PC-3 (cell line): ENCODE measurements at regions not wholly inside any gene's neighbourhood (a gene's known extent, or its start where the extent isn't known, plus 50 kb on each side); places are given as distances from the start of the nearest gene placed in this dataset.

ENCODE experiments used
- EZH2 ChIP-seq: fragments of 300-600 bp; sonication (generic); IDR thresholded peaks from one replicate; pipeline ENCODE4 v1.6.1; 2017; ENCODE audit warnings: antibody characterized with exemption, mild to moderate bottlenecking, low read length; ENCODE audit not compliant: unreplicated experiment
- EZH2phosphoT487 ChIP-seq: fragments of 300-600 bp; sonication (generic); IDR thresholded peaks from 2 replicates; pipeline ENCODE4 v1.6.1; 2018; ENCODE audit warnings: mild to moderate bottlenecking, antibody characterized with exemption, low read length, borderline replicate concordance
- TF ChIP-seq, protein P1 (sequence below): fragments of 300-600 bp; sonication (generic); conservative IDR thresholded peaks from 2 replicates; pipeline ENCODE4 v1.5.1; 2017; ENCODE audit warnings: antibody characterized with exemption, low read depth, mild to moderate bottlenecking, low read length

- TF ChIP-seq EZH2 = no peak
- TF ChIP-seq, protein P1, sequence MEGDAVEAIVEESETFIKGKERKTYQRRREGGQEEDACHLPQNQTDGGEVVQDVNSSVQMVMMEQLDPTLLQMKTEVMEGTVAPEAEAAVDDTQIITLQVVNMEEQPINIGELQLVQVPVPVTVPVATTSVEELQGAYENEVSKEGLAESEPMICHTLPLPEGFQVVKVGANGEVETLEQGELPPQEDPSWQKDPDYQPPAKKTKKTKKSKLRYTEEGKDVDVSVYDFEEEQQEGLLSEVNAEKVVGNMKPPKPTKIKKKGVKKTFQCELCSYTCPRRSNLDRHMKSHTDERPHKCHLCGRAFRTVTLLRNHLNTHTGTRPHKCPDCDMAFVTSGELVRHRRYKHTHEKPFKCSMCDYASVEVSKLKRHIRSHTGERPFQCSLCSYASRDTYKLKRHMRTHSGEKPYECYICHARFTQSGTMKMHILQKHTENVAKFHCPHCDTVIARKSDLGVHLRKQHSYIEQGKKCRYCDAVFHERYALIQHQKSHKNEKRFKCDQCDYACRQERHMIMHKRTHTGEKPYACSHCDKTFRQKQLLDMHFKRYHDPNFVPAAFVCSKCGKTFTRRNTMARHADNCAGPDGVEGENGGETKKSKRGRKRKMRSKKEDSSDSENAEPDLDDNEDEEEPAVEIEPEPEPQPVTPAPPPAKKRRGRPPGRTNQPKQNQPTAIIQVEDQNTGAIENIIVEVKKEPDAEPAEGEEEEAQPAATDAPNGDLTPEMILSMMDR = no peak
- no peak for TF ChIP-seq EZH2phosphoT487
These were observed 300.2 kb downstream of the SHANK2 start for GRCh38 chr11:70952191-70952590.
